NCI-H1436 (cell line): ENCODE measurements at regions not wholly inside any gene's neighbourhood (a gene's known extent, or its start where the extent isn't known, plus 50 kb on each side); places are given as distances from the start of the nearest gene placed in this dataset.

Experiments
- DNase-seq: peaks from one replicate; lab custom pipeline; 2025; lab: John Stamatoyannopoulos, UW

- DNase-seq = no peak
These were observed 67.5 kb downstream of the ATP6V1G3 start for GRCh38 chr1:198472997-198473396.

GRCh38 chr1:198472119-198472518 is 68.4 kb downstream of the ATP6V1G3 start:
- no peak for DNase-seq

- no peak for DNase-seq
These were observed 72.6 kb downstream of the ATP6V1G3 start for GRCh38 chr1:198467907-198468306.

GRCh38 chr1:198467342-198467741 is 73.1 kb downstream of the ATP6V1G3 start:
- DNase-seq = no peak

- peak; percentile 58 for DNase-seq
These were observed 75.0 kb downstream of the ATP6V1G3 start for GRCh38 chr1:198465201-198466144.

GRCh38 chr1:198463709-198464108 is 76.8 kb downstream of the ATP6V1G3 start:
- DNase-seq = no peak

- DNase-seq = no peak
These were observed 78.0 kb downstream of the ATP6V1G3 start for GRCh38 chr1:198462365-198463019.

- no peak for DNase-seq
These were observed 84.5 kb downstream of the ATP6V1G3 start for GRCh38 chr1:198455966-198456365.

GRCh38 chr1:198449727-198450433 is 90.6 kb downstream of the ATP6V1G3 start:
- DNase-seq = no peak

GRCh38 chr1:198449261-198449660 is 91.2 kb downstream of the ATP6V1G3 start:
- no peak for DNase-seq

- DNase-seq = no peak
These were observed 93.0 kb downstream of the ATP6V1G3 start for GRCh38 chr1:198447468-198447867.

- no peak for DNase-seq
These were observed 94.6 kb downstream of the ATP6V1G3 start for GRCh38 chr1:198445872-198446271.

GRCh38 chr1:198444792-198445191 is 95.7 kb downstream of the ATP6V1G3 start:
- no peak for DNase-seq

GRCh38 chr1:198443365-198444233 is 96.9 kb downstream of the ATP6V1G3 start:
- no peak for DNase-seq

GRCh38 chr1:198440842-198441241 is 99.6 kb downstream of the ATP6V1G3 start:
- DNase-seq = no peak

GRCh38 chr1:198437332-198437731 is 103.1 kb downstream of the ATP6V1G3 start:
- no peak for DNase-seq

- no peak for DNase-seq
These were observed 104.2 kb downstream of the ATP6V1G3 start for GRCh38 chr1:198436276-198436675.

- no peak for DNase-seq
These were observed 105.4 kb downstream of the ATP6V1G3 start for GRCh38 chr1:198435056-198435455.

- no peak for DNase-seq
These were observed 116.0 kb downstream of the ATP6V1G3 start for GRCh38 chr1:198424441-198424840.

GRCh38 chr1:198423673-198424072 is 116.8 kb downstream of the ATP6V1G3 start:
- DNase-seq = no peak

GRCh38 chr1:198417039-198417438 is 123.4 kb downstream of the ATP6V1G3 start:
- DNase-seq = no peak

- DNase-seq = no peak
These were observed 124.2 kb downstream of the ATP6V1G3 start for GRCh38 chr1:198416296-198416695.
